Lung (tissue), 11 donors: ENCODE measurements at regions not wholly inside any gene's neighbourhood (a gene's known extent, or its start where the extent isn't known, plus 50 kb on each side); places are given as distances from the start of the nearest gene placed in this dataset.

ENCODE experiments used
- ATAC-seq: fragments of 200-7000 bp; cut with Tn5 transposase; one replicate; pipeline ENCODE4 v1.9.1; 2020; ENCODE audit warnings: moderate number of reproducible peaks; ENCODE audit not compliant: insufficient read depth, low FRiP score
- DNase-seq, 3 donors: peaks; one replicate each; pipeline ENCODE4 v3.0.0-alpha.2; 2013 to 2017
- H3K27ac ChIP-seq, 2 donors: one replicate each; pipeline ENCODE4 v1.5.1; 2013; ENCODE audit warnings: mild to moderate bottlenecking in 2 of 2, moderate library complexity in 2 of 2, control low read depth in 1 of 2, inconsistent platforms in 1 of 2, low read depth in 1 of 2, low read length in 1 of 2
- H3K27me3 ChIP-seq, 3 donors: one replicate each; pipeline ENCODE4 v1.5.1; 2013; ENCODE audit warnings: low read length in 2 of 3; ENCODE audit not compliant: control insufficient read depth in 3 of 3, insufficient read depth in 3 of 3
- H3K36me3 ChIP-seq, 4 donors: one replicate each; pipeline ENCODE4 v1.5.1; 2013; ENCODE audit warnings: low read length in 4 of 4, mild to moderate bottlenecking in 1 of 4, moderate library complexity in 1 of 4; ENCODE audit not compliant: control insufficient read depth in 4 of 4, insufficient read depth in 4 of 4
- H3K4me1 ChIP-seq, 5 donors: one replicate each; pipeline ENCODE4 v1.5.1; 2013; ENCODE audit warnings: low read length in 5 of 5, mild to moderate bottlenecking in 2 of 5, moderate library complexity in 1 of 5; ENCODE audit not compliant: control insufficient read depth in 5 of 5, insufficient read depth in 5 of 5
- H3K4me3 ChIP-seq: one replicate; pipeline ENCODE4 v1.5.1; 2013; ENCODE audit warnings: mild to moderate bottlenecking, control low read depth, moderate library complexity
- H3K9ac ChIP-seq, 2 donors: one replicate each; pipeline ENCODE4 v1.5.1; 2013; ENCODE audit warnings: low read length in 2 of 2, control low read depth in 1 of 2; ENCODE audit not compliant: insufficient read depth in 1 of 2
- H3K9me3 ChIP-seq, 4 donors: one replicate each; pipeline ENCODE4 v1.5.1; 2013; ENCODE audit warnings: low read length in 3 of 4, mild to moderate bottlenecking in 1 of 4, moderate library complexity in 1 of 4; ENCODE audit not compliant: control insufficient read depth in 4 of 4, insufficient read depth in 3 of 4
- WGBS, 2 donors: extraction: QIAGEN DNeasy Blood & Tissue Kit; methylation state at CpG; one replicate each; pipeline ENCODE4 v1.1.7; 2013; 5-methylcytosine and 5-hydroxymethylcytosine counted together
- TF ChIP-seq, protein P1 (sequence below): IDR thresholded peaks from 2 replicates; pipeline ENCODE4 v1.5.1; 2012; ENCODE audit warnings: mild to moderate bottlenecking; ENCODE audit errors: control extremely low read depth, extremely low read depth
- donor health status: control.
- donor health status: control.
- donor health status: Bipolar disorder and iron deficiency.
- donor health status: healthy.
- donor health status: DM: yes; HTN: yes; CAD: no.

DNA sequence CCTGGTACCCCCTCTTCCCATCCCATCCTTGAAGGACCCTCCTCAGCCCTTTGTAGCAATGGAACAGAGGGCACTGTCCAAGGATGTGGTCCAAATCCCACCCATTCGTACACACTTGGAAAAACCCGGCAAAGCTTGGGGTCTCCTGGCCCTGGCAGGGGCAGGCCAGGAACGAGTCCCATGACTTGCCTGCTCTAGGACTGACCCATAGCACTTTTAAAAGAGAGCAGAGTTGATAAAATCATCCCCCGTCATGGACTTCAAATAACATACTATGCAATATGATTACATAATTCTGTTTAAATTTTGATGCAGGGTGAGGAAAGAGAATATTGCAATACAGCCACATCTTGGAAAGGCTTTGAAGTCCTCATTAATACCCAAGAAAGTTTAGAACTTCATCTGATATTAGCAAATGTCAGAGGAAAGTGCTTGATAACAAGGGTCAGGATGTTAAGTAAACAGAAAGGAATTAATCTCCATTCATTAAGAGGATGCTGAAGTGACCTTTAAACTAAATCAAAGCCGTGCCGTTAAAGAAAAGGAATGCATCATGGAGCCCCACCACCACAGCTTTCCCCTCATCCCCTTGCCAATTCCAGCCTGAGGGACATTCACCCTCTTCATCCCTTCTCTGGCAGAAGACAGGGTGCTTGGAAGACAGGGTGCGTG is 60.7 kb upstream of the NXT1 start:
- peaks cover 0 to 8% (median 6%) of the 10 kb centered on the region in 5 donors for H3K4me1 ChIP-seq
- 52 to 67% methylated on average over 7 of the region's 7 CpGs for WGBS, 2 donors
- H3K4me3 ChIP-seq, result no peak overlapping the region
- H3K27ac ChIP-seq, result no peak overlapping the region
- no peaks in the 10 kb centered on the region for H3K9me3 ChIP-seq
- TF ChIP-seq, protein P1, sequence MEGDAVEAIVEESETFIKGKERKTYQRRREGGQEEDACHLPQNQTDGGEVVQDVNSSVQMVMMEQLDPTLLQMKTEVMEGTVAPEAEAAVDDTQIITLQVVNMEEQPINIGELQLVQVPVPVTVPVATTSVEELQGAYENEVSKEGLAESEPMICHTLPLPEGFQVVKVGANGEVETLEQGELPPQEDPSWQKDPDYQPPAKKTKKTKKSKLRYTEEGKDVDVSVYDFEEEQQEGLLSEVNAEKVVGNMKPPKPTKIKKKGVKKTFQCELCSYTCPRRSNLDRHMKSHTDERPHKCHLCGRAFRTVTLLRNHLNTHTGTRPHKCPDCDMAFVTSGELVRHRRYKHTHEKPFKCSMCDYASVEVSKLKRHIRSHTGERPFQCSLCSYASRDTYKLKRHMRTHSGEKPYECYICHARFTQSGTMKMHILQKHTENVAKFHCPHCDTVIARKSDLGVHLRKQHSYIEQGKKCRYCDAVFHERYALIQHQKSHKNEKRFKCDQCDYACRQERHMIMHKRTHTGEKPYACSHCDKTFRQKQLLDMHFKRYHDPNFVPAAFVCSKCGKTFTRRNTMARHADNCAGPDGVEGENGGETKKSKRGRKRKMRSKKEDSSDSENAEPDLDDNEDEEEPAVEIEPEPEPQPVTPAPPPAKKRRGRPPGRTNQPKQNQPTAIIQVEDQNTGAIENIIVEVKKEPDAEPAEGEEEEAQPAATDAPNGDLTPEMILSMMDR, result no peak
- peak in 1 of 3 donors; percentile 17 for DNase-seq
- no peaks in the 10 kb centered on the region for H3K36me3 ChIP-seq
- H3K9ac ChIP-seq, result no peak overlapping the region
- ATAC-seq, result no peak
- H3K27me3 ChIP-seq, result no peaks in the 10 kb centered on the region

DNA sequence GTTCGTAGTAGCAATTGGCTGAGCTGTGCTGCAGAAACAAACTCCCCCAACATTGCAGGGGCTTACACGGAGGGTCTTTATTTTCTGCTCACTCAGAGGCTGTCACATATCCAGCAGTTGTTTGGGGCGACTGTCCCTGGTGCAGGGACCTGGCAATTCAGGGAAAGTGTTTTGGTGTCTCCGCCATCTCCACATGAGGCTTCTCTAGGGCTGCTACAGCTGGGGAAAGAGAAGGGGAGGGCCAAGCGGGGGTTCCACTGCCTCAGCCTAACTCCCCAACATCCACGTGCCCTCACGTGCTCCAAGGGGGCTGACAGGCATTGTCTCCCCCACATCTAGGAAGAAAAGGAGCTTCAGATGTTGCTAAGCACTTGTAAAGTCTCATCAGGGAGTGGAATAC is 61.3 kb upstream of the NXT1 start:
- H3K27ac ChIP-seq, result no peak overlapping the region
- TF ChIP-seq, protein P1, result no peak
- DNase-seq (no peak), ATAC-seq (no peak)
- H3K9ac ChIP-seq, result no peak overlapping the region
- 81 to 90% methylated on average over 7 of the region's 7 CpGs for WGBS, 2 donors
- H3K36me3 ChIP-seq, result no peaks in the 10 kb centered on the region
- H3K4me1 ChIP-seq, result peaks cover 0 to 8% (median 6%) of the 10 kb centered on the region in 5 donors
- no peaks in the 10 kb centered on the region for H3K9me3 ChIP-seq
- no peaks in the 10 kb centered on the region for H3K27me3 ChIP-seq
- no peak overlapping the region for H3K4me3 ChIP-seq

DNA sequence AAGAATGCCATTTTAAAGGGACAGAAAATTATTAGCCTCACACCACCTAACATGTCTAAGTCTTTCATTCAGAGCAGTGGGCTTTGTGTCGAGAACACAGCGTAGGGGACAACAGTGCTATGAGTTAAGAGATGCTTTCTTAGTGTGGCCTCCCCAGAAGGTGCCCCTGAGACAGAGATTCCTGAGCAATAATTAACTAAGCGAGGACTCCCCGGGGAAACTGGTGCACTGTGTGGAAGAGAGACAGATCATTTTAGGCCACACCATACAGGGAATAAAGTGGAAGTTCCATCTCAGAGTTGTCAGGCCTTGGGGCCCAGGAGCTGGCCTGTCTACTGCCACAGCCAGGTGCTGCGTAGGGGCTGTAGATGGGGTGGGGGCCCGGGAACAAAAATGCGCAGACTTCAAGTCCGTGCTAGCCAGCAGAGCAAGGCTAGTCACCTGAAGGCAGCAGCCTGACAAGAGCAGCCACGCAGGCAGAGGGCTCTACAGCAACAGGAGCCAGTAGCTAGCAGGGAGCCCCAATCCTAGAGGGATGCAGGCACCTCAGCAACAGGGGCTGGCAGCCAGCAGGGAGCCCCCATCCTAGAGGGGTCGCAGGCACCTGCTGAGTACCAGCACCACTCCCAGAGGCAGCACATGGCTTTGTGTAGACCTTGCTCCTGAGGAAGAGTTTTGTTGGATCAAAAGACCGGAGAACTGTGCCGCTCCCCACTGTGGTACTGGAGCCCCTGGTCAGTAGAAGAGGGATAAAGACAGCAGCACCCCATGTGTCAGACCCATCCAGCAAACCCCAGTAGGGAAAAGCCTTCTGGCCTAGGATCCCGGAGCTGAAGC is 63.0 kb upstream of the NXT1 start:
- H3K36me3 ChIP-seq, result no peaks in the 10 kb centered on the region
- WGBS, 2 donors, result 90 to 92% methylated on average over 13 of the region's 13 CpGs
- DNase-seq, result no peak
- no peak overlapping the region for H3K27ac ChIP-seq
- ATAC-seq, result no peak
- TF ChIP-seq, protein P1, result no peak
- H3K9me3 ChIP-seq, result no peaks in the 10 kb centered on the region
- H3K4me3 ChIP-seq, result no peak overlapping the region
- H3K4me1 ChIP-seq, result peaks cover 0 to 8% (median 3%) of the 10 kb centered on the region in 5 donors
- no peak overlapping the region for H3K9ac ChIP-seq
- H3K27me3 ChIP-seq, result no peaks in the 10 kb centered on the region
